ENCODE measurements at regions not wholly inside any gene's neighbourhood (a gene's known extent, or its start where the extent isn't known, plus 50 kb on each side); places are given as distances from the start of the nearest gene placed in this dataset.

DNA sequence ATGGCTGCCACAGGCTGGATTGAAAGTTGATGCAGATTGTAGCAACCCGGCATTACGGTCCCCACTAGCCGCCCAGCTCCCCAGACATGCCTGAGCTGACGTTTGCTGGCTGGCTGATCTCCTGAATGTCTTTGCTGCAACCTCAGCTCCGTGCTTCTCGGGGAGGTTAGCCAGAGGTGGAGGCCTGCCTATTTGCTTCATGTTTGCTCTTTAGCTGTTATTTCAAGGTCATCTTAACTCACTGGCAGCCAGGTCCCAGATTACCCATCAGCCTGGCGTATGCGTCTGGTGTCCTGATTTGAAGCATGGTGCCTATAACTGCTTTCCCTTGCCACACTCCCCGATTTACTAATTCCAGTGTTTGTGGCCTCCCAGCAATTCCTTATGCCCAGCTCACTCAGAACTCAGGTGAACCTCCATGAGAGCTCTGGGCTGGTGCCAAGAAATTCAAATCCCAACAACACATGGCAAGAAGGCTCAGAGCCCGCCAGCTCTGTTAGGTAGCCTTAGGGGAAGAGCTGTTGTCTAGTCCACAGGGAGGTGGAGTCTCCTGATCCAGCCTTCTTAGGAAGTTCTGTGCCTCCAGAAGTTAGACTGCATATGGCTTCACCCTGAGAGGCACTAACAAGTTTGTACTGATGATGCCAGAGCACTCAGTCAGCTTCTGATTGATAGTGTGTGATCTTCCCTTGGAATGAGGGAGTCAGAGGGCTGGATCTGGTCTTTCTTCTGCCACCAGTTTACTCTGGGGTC is 69.7 kb upstream of the EXOC4 start:
- no peak overlapping the region for H3K4me3 ChIP-seq (replicated peaks in 1 of 3; ENCODE audit: insufficient read depth in 1 of 3, low read depth in 1 of 3, low read length in 3 of 3)
- FAIRE-seq (no peak), DNase-seq (ENCODE audit: low read depth, low spot score) (no peak)
- no TSS peak for BruUV-seq (replicated peaks)
- no peaks in the 10 kb centered on the region for H3K79me2 ChIP-seq (ENCODE audit: control insufficient read depth, insufficient read depth, low read length)
- H3K36me3 ChIP-seq (ENCODE audit: control insufficient read depth in 2 of 2, extremely low read depth in 1 of 2, insufficient read depth in 2 of 2, low read length in 2 of 2) = no peaks in the 10 kb centered on the region
- ChIA-PET CTCF (no interaction called here), POLR2A (no interaction called here)
- no peaks in the 10 kb centered on the region for H3K9me1 ChIP-seq (replicated peaks; ENCODE audit: control insufficient read depth, extremely low read depth, insufficient read depth, low read length)
- no peaks in the 10 kb centered on the region for H3K9me3 ChIP-seq (replicated peaks; ENCODE audit: control insufficient read depth, insufficient read depth, low read length)
- H2AFZ ChIP-seq (ENCODE audit: low read depth, low read length) = no peak overlapping the region
- no peak for TF ChIP-seq GATA2 (IDR thresholded peaks at IDR 0.05; ENCODE audit: insufficient read depth, insufficient read length, low read depth, low read length)
- intact Hi-C loops (cut with micrococcal nuclease) (no loop called here), dilution Hi-C loops (cut with MboI; ENCODE audit: extremely low pct_ligation_motif_present, low sequenced_read_pairs) (no loop called here)
- peaks cover 2 to 4% of the 10 kb centered on the region in 2 experiments for H3K27me3 ChIP-seq (ENCODE audit: control insufficient read depth in 2 of 2, insufficient read depth in 2 of 2, low read length in 2 of 2)
- H3K9ac ChIP-seq (replicated peaks; ENCODE audit: extremely low read depth, insufficient read depth, low read length) = no peak overlapping the region
- H4K20me1 ChIP-seq (replicated peaks; ENCODE audit: control insufficient read depth, extremely low read depth, insufficient read depth, low read length) = no peaks in the 10 kb centered on the region
- H3K27ac ChIP-seq (ENCODE audit: insufficient read depth, low read depth, low read length) = no peak overlapping the region
- H3K4me1 ChIP-seq (ENCODE audit: control insufficient read depth, extremely low read depth, insufficient read depth, low read length) = no peaks in the 10 kb centered on the region
- no peak overlapping the region for H3K4me2 ChIP-seq (ENCODE audit: insufficient read depth, low read length)

DNA sequence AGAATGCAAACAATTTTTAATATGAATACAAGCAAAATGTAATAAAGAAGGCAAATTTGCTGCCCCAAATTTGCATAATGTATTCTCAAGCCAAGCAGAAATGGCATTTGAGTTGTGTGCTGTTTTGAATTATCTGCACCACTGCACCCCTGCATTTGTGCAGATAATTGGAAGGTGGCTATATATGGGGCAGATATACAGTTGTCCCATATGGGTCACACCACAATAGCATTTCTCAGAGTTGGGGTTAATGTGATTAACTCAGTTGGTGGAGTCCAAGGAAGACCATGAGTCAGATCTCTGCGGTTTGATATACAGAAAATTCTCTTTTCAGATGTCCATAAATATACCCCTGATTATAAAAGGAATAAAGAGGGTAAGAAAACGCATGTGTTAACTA is 68.9 kb upstream of the EXOC4 start:
- H3K79me2 ChIP-seq (ENCODE audit: control insufficient read depth, insufficient read depth, low read length) = no peaks in the 10 kb centered on the region
- FAIRE-seq = no peak
- no peak overlapping the region for H3K4me2 ChIP-seq (ENCODE audit: insufficient read depth, low read length)
- H2AFZ ChIP-seq (ENCODE audit: low read depth, low read length) = no peak overlapping the region
- H3K9ac ChIP-seq (replicated peaks; ENCODE audit: extremely low read depth, insufficient read depth, low read length) = no peak overlapping the region
- no peak overlapping the region for H3K27ac ChIP-seq (ENCODE audit: insufficient read depth, low read depth, low read length)
- TF ChIP-seq MYC (IDR thresholded peaks at IDR 0.05; ENCODE audit: low read depth, low read length) = no peak
- TF ChIP-seq, protein P1, sequence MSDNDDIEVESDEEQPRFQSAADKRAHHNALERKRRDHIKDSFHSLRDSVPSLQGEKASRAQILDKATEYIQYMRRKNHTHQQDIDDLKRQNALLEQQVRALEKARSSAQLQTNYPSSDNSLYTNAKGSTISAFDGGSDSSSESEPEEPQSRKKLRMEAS (IDR thresholded peaks at IDR 0.05; ENCODE audit: insufficient read depth, insufficient read length) = no peak
- no peak for TF ChIP-seq GATA2 (IDR thresholded peaks at IDR 0.05; ENCODE audit: insufficient read depth, insufficient read length, low read depth, low read length)
- ChIA-PET POLR2A (no interaction called here), CTCF (no interaction called here)
- H3K9me1 ChIP-seq (replicated peaks; ENCODE audit: control insufficient read depth, extremely low read depth, insufficient read depth, low read length) = no peaks in the 10 kb centered on the region
- no peak for DNase-seq (ENCODE audit: low read depth, low spot score)
- no peaks in the 10 kb centered on the region for H3K36me3 ChIP-seq (ENCODE audit: control insufficient read depth in 2 of 2, extremely low read depth in 1 of 2, insufficient read depth in 2 of 2, low read length in 2 of 2)
- dilution Hi-C loops (cut with MboI; ENCODE audit: extremely low pct_ligation_motif_present, low sequenced_read_pairs) (no loop called here), intact Hi-C loops (cut with micrococcal nuclease) (no loop called here)
- H3K4me1 ChIP-seq (ENCODE audit: control insufficient read depth, extremely low read depth, insufficient read depth, low read length) = no peaks in the 10 kb centered on the region
- H3K9me3 ChIP-seq (replicated peaks; ENCODE audit: control insufficient read depth, insufficient read depth, low read length) = no peaks in the 10 kb centered on the region
- peaks cover 2 to 4% of the 10 kb centered on the region in 2 experiments for H3K27me3 ChIP-seq (ENCODE audit: control insufficient read depth in 2 of 2, insufficient read depth in 2 of 2, low read length in 2 of 2)
- no peaks in the 10 kb centered on the region for H4K20me1 ChIP-seq (replicated peaks; ENCODE audit: control insufficient read depth, extremely low read depth, insufficient read depth, low read length)
- no TSS peak for BruUV-seq (replicated peaks)
- no peak overlapping the region for H3K4me3 ChIP-seq (replicated peaks in 1 of 3; ENCODE audit: insufficient read depth in 1 of 3, low read depth in 1 of 3, low read length in 3 of 3)
